Tongue (tissue), 1 donor: ENCODE measurements at regions not wholly inside any gene's neighbourhood (a gene's known extent, or its start where the extent isn't known, plus 50 kb on each side); places are given as distances from the start of the nearest gene placed in this dataset.

ENCODE experiments used
- DNase-seq: peaks from one replicate; pipeline ENCODE4 v3.0.0-alpha.2; 2015

GRCh38 chr5:128895122-128895521, 70.2 kb upstream of the SLC27A6 start:
- DNase-seq, result no peak

- DNase-seq, result no peak
Measured at GRCh38 chr5:128896675-128897074, 68.6 kb upstream of the SLC27A6 start.

- DNase-seq, result no peak
Measured at GRCh38 chr5:128903550-128903949, 61.7 kb upstream of the SLC27A6 start.

GRCh38 chr5:128904805-128905567, 60.3 kb upstream of the SLC27A6 start:
- no peak for DNase-seq

- peak; percentile 87 for DNase-seq
Measured at GRCh38 chr5:128905568-128906110, 59.6 kb upstream of the SLC27A6 start.

- no peak for DNase-seq
Measured at GRCh38 chr5:128913551-128913950, 51.7 kb upstream of the SLC27A6 start.
